Endothelial cell of umbilical vein (primary cell): ENCODE measurements at regions not wholly inside any gene's neighbourhood (a gene's known extent, or its start where the extent isn't known, plus 50 kb on each side); places are given as distances from the start of the nearest gene placed in this dataset.

Experiments used
- BruUV-seq: library from RNA; stranded (reverse); fragments of 400-500 nt; replicated peaks from 2 replicates; lab custom pipeline; 2021; lab: Mats Ljungman, UMichigan
- CTCF ChIA-PET: fragments of 300-600, 350-600 bp; sonication (Branson Sonifier 250); formaldehyde crosslinking; loops from one replicate; lab custom pipeline; 2021; ENCODE audit warnings: antibody characterized with exemption, inconsistent platforms; lab: Charles Lee
- POLR2A ChIA-PET: fragments of 300-600, 350-600 bp; sonication (Branson Sonifier 250); formaldehyde crosslinking; loops from one replicate; lab custom pipeline; 2021; ENCODE audit warnings: antibody characterized with exemption, inconsistent platforms; lab: Charles Lee
- DNase-seq: peaks from one replicate; pipeline ENCODE4 v3.0.0-alpha.2; 2011; ENCODE audit warnings: low read depth, low spot score
- FAIRE-seq: peaks from 2 replicates; lab custom pipeline; 2011; peaks lifted over from hg19 to GRCh38; lab: Jason Lieb, UNC
- H2AFZ ChIP-seq: 2 replicates; pipeline ENCODE4 v1.6.0; 2012; ENCODE audit warnings: low read depth, low read length, control low read depth, inconsistent platforms
- H3K27ac ChIP-seq: 2 replicates; pipeline ENCODE4 v1.5.1; 2011; ENCODE audit warnings: low read depth, mild to moderate bottlenecking, control low read depth, low read length, moderate library complexity; ENCODE audit not compliant: insufficient read depth
- H3K27me3 ChIP-seq, 2 experiments: 2 replicates each; pipeline versions ENCODE4 v1.6.0 to v1.6.1; 2011; ENCODE audit warnings: low read length in 2 of 2, mixed read lengths in 1 of 2; ENCODE audit not compliant: control insufficient read depth in 2 of 2, insufficient read depth in 2 of 2
- H3K36me3 ChIP-seq, 2 experiments: 2 replicates in 1 of 2; 3 replicates in 1 of 2; pipeline ENCODE4 v1.5.1; 2011; ENCODE audit warnings: low read length in 2 of 2, mild to moderate bottlenecking in 1 of 2, moderate library complexity in 1 of 2; ENCODE audit not compliant: control insufficient read depth in 2 of 2, insufficient read depth in 2 of 2; ENCODE audit errors: extremely low read depth in 1 of 2
- H3K4me1 ChIP-seq: 3 replicates; pipeline ENCODE4 v1.5.1; 2011; ENCODE audit warnings: mild to moderate bottlenecking, low read length; ENCODE audit not compliant: control insufficient read depth, insufficient read depth; ENCODE audit errors: extremely low read depth
- H3K4me2 ChIP-seq: 2 replicates; pipeline ENCODE4 v1.6.1; 2011; ENCODE audit warnings: low read length, control low read depth, mixed read lengths; ENCODE audit not compliant: insufficient read depth
- H3K4me3 ChIP-seq, 3 experiments: fragments of 200-600 bp in 1 of 3; sonication (generic), shearing (Covaris generic) in 1 of 3; replicated peaks in 1 of 3; 2 replicates each; pipeline ENCODE4 v1.5.1; 2011 to 2016; ENCODE audit warnings: control low read depth in 3 of 3, low read length in 3 of 3, mild to moderate bottlenecking in 2 of 3, inconsistent platforms in 1 of 3, low read depth in 1 of 3, moderate library complexity in 1 of 3; ENCODE audit not compliant: insufficient read depth in 1 of 3
- H3K79me2 ChIP-seq: 2 replicates; pipeline ENCODE4 v1.6.0; 2012; ENCODE audit warnings: low read length, inconsistent platforms; ENCODE audit not compliant: control insufficient read depth, insufficient read depth
- H3K9ac ChIP-seq: replicated peaks from 2 replicates; pipeline ENCODE3; 2011; ENCODE audit warnings: low read length, control low read depth; ENCODE audit not compliant: insufficient read depth; ENCODE audit errors: extremely low read depth
- H3K9me1 ChIP-seq: replicated peaks from 3 replicates; pipeline ENCODE4 v1.6.0; 2011; ENCODE audit warnings: mild to moderate bottlenecking, low read length; ENCODE audit not compliant: control insufficient read depth, insufficient read depth; ENCODE audit errors: extremely low read depth
- H3K9me3 ChIP-seq: replicated peaks from 2 replicates; pipeline ENCODE4 v1.5.1; 2012; ENCODE audit warnings: low read length, inconsistent platforms; ENCODE audit not compliant: control insufficient read depth, insufficient read depth
- H4K20me1 ChIP-seq: replicated peaks from 2 replicates; pipeline ENCODE3; 2011; ENCODE audit warnings: mild to moderate bottlenecking, low read length; ENCODE audit not compliant: control insufficient read depth, insufficient read depth; ENCODE audit errors: extremely low read depth
- CTCF ChIP-seq, 2 donors: IDR thresholded peaks; 1 replicate in 1 of 2; 2 replicates in 1 of 2; pipeline ENCODE4 v1.5.1; 2011; ENCODE audit warnings: low read length in 2 of 2, mild to moderate bottlenecking in 2 of 2, moderate library complexity in 2 of 2, control low read depth in 1 of 2, inconsistent platforms in 1 of 2, low read depth in 1 of 2; ENCODE audit not compliant: insufficient read depth in 1 of 2; ENCODE audit errors: extremely low read depth in 1 of 2
- EZH2 ChIP-seq: IDR thresholded peaks from 2 replicates; pipeline ENCODE4 v1.6.1; 2012; ENCODE audit warnings: borderline replicate concordance, low read depth, mild to moderate bottlenecking, moderate library complexity, low read length, inconsistent platforms; ENCODE audit not compliant: severe bottlenecking
- FOS ChIP-seq: IDR thresholded peaks from 2 replicates; pipeline ENCODE4 v1.6.1; 2011; ENCODE audit warnings: mild to moderate bottlenecking, low read length, moderate library complexity, borderline replicate concordance; ENCODE audit not compliant: insufficient read depth
- GATA2 ChIP-seq: IDR thresholded peaks from 2 replicates; pipeline ENCODE4 v1.7.0; 2011; ENCODE audit warnings: low read depth, mild to moderate bottlenecking, moderate library complexity, mixed read lengths, low read length; ENCODE audit not compliant: insufficient read length, insufficient read depth
- JUN ChIP-seq: IDR thresholded peaks from 2 replicates; pipeline ENCODE4 v1.6.1; 2011; ENCODE audit warnings: borderline replicate concordance, low read depth; ENCODE audit not compliant: insufficient read length, insufficient read depth
- MAX ChIP-seq: IDR thresholded peaks from 2 replicates; pipeline ENCODE4 v1.6.1; 2011; ENCODE audit not compliant: insufficient read depth, insufficient read length
- MYC ChIP-seq: IDR thresholded peaks from one replicate; pipeline ENCODE4 v1.6.1; 2011; ENCODE audit warnings: mild to moderate bottlenecking, low read depth, low read length
- POLR2A ChIP-seq: IDR thresholded peaks from 2 replicates; pipeline ENCODE4 v1.6.1; 2012; ENCODE audit warnings: low read depth, mild to moderate bottlenecking, control low read depth, low read length
- POLR2AphosphoS5 ChIP-seq: IDR thresholded peaks from 2 replicates; pipeline ENCODE4 v1.6.1; 2012; ENCODE audit warnings: low read depth, mild to moderate bottlenecking, control low read depth, low read length, moderate library complexity; ENCODE audit not compliant: insufficient read depth
- dilution Hi-C: fragments of 300-500 bp; cut with MboI; formaldehyde crosslinking; loops from one replicate; pipeline ENCODE4 v1.15.0; 2019; ENCODE audit warnings: low sequenced_read_pairs; ENCODE audit not compliant: extremely low pct_ligation_motif_present
- intact Hi-C: fragments of 100-400 bp; cut with micrococcal nuclease; formaldehyde crosslinking; loops from one replicate; pipeline ENCODE4 v1.10.0; 2022

GRCh38 chr3:40901298-40901697, 298.0 kb upstream of the CTNNB1 start:
- Histone ChIP-seq H3K36me3 (no peaks in the 10 kb centered on the region), H4K20me1 (no peaks in the 10 kb centered on the region), H3K9me3 (no peaks in the 10 kb centered on the region), H3K4me2 (no peak overlapping the region), H3K9me1 (no peaks in the 10 kb centered on the region), H3K27me3 (no peaks in the 10 kb centered on the region), H3K27ac (no peak overlapping the region), H2AFZ (no peak overlapping the region), H3K4me3 (no peak overlapping the region), H3K9ac (no peak overlapping the region), H3K4me1 (no peaks in the 10 kb centered on the region), H3K79me2 (no peaks in the 10 kb centered on the region)
- intact Hi-C loops (no loop called here), dilution Hi-C loops (no loop called here)
- no peak for TF ChIP-seq GATA2
- no peak for TF ChIP-seq FOS
- no peak for TF ChIP-seq JUN
- TF ChIP-seq MYC: no peak
- TF ChIP-seq CTCF (IDR thresholded peaks at IDR 0.05; ENCODE audit: extremely low read depth in 1 of 2, insufficient read depth in 1 of 2, low read depth in 1 of 2, low read length in 2 of 2): no peak
- TF ChIP-seq EZH2: no peak
- no peak for TF ChIP-seq POLR2AphosphoS5
- TF ChIP-seq MAX: no peak
- no peak for TF ChIP-seq POLR2A
- FAIRE-seq: no peak
- no TSS peak for BruUV-seq
- ChIA-PET CTCF (interaction anchor here (0.7 to 1.2 kb wide), 3 partner anchors 10 to 20 kb away, joined by 3 to 4 read pairs (median 3); no protein-coding TSS in a partner anchor), POLR2A (no interaction called here)
- DNase-seq: no peak
